Stomach (tissue), 4 donors: ENCODE measurements at regions not wholly inside any gene's neighbourhood (a gene's known extent, or its start where the extent isn't known, plus 50 kb on each side); places are given as distances from the start of the nearest gene placed in this dataset.

Experiments
- CTCF ChIP-seq, 7 experiments: fragments of 450-650 bp in 4 of 7; fragments of 200-600 bp in 3 of 7; sonication (generic) in 3 of 7; IDR thresholded peaks; one replicate each; pipeline ENCODE4 v1.5.1; 2016 to 2019; ENCODE audit warnings: antibody characterized with exemption in 7 of 7, control low read depth in 2 of 7, mild to moderate bottlenecking in 1 of 7
- EP300 ChIP-seq: sonication (generic); formaldehyde crosslinking; IDR thresholded peaks from one replicate; pipeline ENCODE4 v1.6.1; 2017; ENCODE audit warnings: antibody characterized with exemption
- POLR2A ChIP-seq, 4 donors: fragments of 450-650 bp; IDR thresholded peaks; one replicate each; pipeline ENCODE4 v1.6.1; 2016; ENCODE audit warnings: antibody characterized with exemption in 4 of 4, control low read depth in 2 of 4, mild to moderate bottlenecking in 1 of 4, moderate library complexity in 1 of 4
- POLR2AphosphoS5 ChIP-seq, 3 donors: sonication (generic); formaldehyde crosslinking; IDR thresholded peaks; one replicate each; pipeline ENCODE4 v1.6.1; 2016; ENCODE audit warnings: antibody characterized with exemption in 3 of 3

DNA sequence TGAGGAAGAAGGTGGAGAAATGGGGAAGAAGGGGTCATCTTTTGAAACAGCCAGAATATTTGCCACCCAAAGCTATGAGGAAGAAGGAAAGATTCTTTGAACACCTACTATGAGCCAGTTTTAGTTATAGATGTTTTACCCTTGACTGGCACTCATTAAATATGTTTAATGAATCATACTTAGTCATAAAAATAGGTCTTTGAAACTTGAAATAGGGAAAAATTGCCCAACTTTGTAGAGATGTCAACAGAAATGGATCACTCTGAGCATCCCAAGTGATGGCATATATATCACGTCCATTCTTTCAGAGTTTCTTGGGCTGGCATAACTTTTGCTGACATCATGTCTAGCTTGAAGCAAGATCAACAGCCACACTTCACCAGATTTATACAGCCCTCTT is 263.5 kb downstream of the RPAP3 start:
- TF ChIP-seq EP300: no peak
- no peak for TF ChIP-seq CTCF (IDR thresholded peaks at IDR 0.05)
- no peak for TF ChIP-seq POLR2AphosphoS5 (IDR thresholded peaks at IDR 0.05)
- no peak for TF ChIP-seq POLR2A (IDR thresholded peaks at IDR 0.05)
